Thyroid gland (tissue), 4 donors: ENCODE measurements at regions not wholly inside any gene's neighbourhood (a gene's known extent, or its start where the extent isn't known, plus 50 kb on each side); places are given as distances from the start of the nearest gene placed in this dataset.
"Not testable (repeated sequence)": the region's sequence is repeated elsewhere in the genome, so short reads cannot be mapped to it uniquely, and the experiment has no call there.

Source experiments
- DNase-seq, 2 donors: peaks; one replicate each; pipeline ENCODE4 v3.0.0-alpha.2; 2019
- H3K27ac ChIP-seq, 3 donors: fragments of 200-600 bp; sonication (generic); 1 replicate in 2 of 3; 2 replicates in 1 of 3; pipeline ENCODE4 v1.5.1; 2016 to 2019; ENCODE audit warnings: mild to moderate bottlenecking in 1 of 3, moderate library complexity in 1 of 3
- H3K27me3 ChIP-seq: fragments of 200-600 bp; sonication (generic); one replicate; pipeline ENCODE4 v1.5.1; 2019
- H3K36me3 ChIP-seq, 2 donors: fragments of 200-600 bp; sonication (generic); one replicate each; pipeline ENCODE4 v1.5.1; 2016 to 2019
- H3K4me1 ChIP-seq, 2 donors: fragments of 200-600 bp; sonication (generic); one replicate each; pipeline ENCODE4 v1.5.1; 2017 to 2019
- H3K4me3 ChIP-seq, 3 donors: fragments of 200-600 bp; sonication (generic); replicated peaks in 1 of 3; 1 replicate in 2 of 3; 2 replicates in 1 of 3; pipeline ENCODE4 v1.5.1; 2016; ENCODE audit warnings: mild to moderate bottlenecking in 1 of 3
- H3K9me3 ChIP-seq: fragments of 200-600 bp; sonication (generic); one replicate; pipeline ENCODE4 v1.5.1; 2017
- CTCF ChIP-seq, 6 experiments: fragments of 200-600 bp in 3 of 6; fragments of 450-650 bp in 3 of 6; sonication (generic) in 3 of 6; IDR thresholded peaks; one replicate each; pipeline ENCODE4 v1.5.1; 2016 to 2019; ENCODE audit warnings: antibody characterized with exemption in 6 of 6, mild to moderate bottlenecking in 2 of 6, inconsistent platforms in 1 of 6, moderate library complexity in 1 of 6
- POLR2A ChIP-seq, 2 donors: fragments of 450-650 bp; IDR thresholded peaks; one replicate each; pipeline ENCODE4 v1.6.1; 2017; ENCODE audit warnings: antibody characterized with exemption in 2 of 2, mild to moderate bottlenecking in 2 of 2, moderate library complexity in 1 of 2
- WGBS, 2 donors: methylation state at CpG; one replicate each; pipeline ENCODE4 v1.1.5; 2017; 5-methylcytosine and 5-hydroxymethylcytosine counted together
- intact Hi-C: fragments of 100-400 bp; cut with DNase I; formaldehyde crosslinking; loops from one replicate; pipeline ENCODE4 v1.15.1; 2023

GRCh38 chr10:108608860-108609259, 1314.5 kb downstream of the XPNPEP1 start:
- no peak for TF ChIP-seq CTCF (IDR thresholded peaks at IDR 0.05)
- TF ChIP-seq POLR2A (IDR thresholded peaks at IDR 0.05) = no peak
- H3K27me3 ChIP-seq = no peaks in the 10 kb centered on the region
- H3K27ac ChIP-seq = no peak overlapping the region
- 54 to 67% methylated on average over 1 of the region's 1 CpG for WGBS, 2 donors
- DNase-seq = no peak
- no peaks in the 10 kb centered on the region for H3K4me1 ChIP-seq
- no peaks in the 10 kb centered on the region for H3K36me3 ChIP-seq
- no peaks in the 10 kb centered on the region for H3K9me3 ChIP-seq
- intact Hi-C loops = no loop called here
- no peak overlapping the region for H3K4me3 ChIP-seq

GRCh38 chr10:108601851-108602250, 1321.5 kb downstream of the XPNPEP1 start:
- DNase-seq = no peak
- no peaks in the 10 kb centered on the region for H3K4me1 ChIP-seq
- H3K27me3 ChIP-seq = no peaks in the 10 kb centered on the region
- intact Hi-C loops = no loop called here
- no peak overlapping the region for H3K4me3 ChIP-seq
- no peaks in the 10 kb centered on the region for H3K36me3 ChIP-seq
- no peaks in the 10 kb centered on the region for H3K9me3 ChIP-seq
- 96 to 98% methylated on average over 2 of the region's 2 CpGs for WGBS, 2 donors
- no peak overlapping the region for H3K27ac ChIP-seq
- TF ChIP-seq CTCF (IDR thresholded peaks at IDR 0.05) = no peak
- no peak for TF ChIP-seq POLR2A (IDR thresholded peaks at IDR 0.05)

- not testable (repeated sequence) for H3K4me3 ChIP-seq, H3K4me1 ChIP-seq
Observed at GRCh38 chr10:108600511-108600910, 1322.8 kb downstream of the XPNPEP1 start.

GRCh38 chr10:108599317-108599716, 1324.0 kb downstream of the XPNPEP1 start:
- WGBS, 2 donors = 57 to 63% methylated on average over 11 of the region's 11 CpGs
- H3K36me3 ChIP-seq, H3K4me3 ChIP-seq, H3K9me3 ChIP-seq, DNase-seq, H3K4me1 ChIP-seq, H3K27me3 ChIP-seq, intact Hi-C loops, H3K27ac ChIP-seq: not testable (repeated sequence)

More at GRCh38 chr10:108600511-108600910, 1322.8 kb downstream of the XPNPEP1 start:
- H3K36me3 ChIP-seq, H3K27ac ChIP-seq, intact Hi-C loops, H3K9me3 ChIP-seq, DNase-seq, H3K27me3 ChIP-seq: not testable (repeated sequence)
- WGBS, 2 donors = 72 to 73% methylated on average over 4 of the region's 4 CpGs

GRCh38 chr10:108598831-108599230, 1324.5 kb downstream of the XPNPEP1 start:
- intact Hi-C loops = no loop called here
- no peak for TF ChIP-seq POLR2A (IDR thresholded peaks at IDR 0.05)
- no peak for TF ChIP-seq CTCF (IDR thresholded peaks at IDR 0.05)
- DNase-seq = no peak
- Histone ChIP-seq H3K4me3 (no peak overlapping the region), H3K4me1 (no peaks in the 10 kb centered on the region), H3K36me3 (no peaks in the 10 kb centered on the region), H3K9me3 (no peaks in the 10 kb centered on the region), H3K27ac (no peak overlapping the region), H3K27me3 (no peaks in the 10 kb centered on the region)

- Histone ChIP-seq H3K9me3 (no peaks in the 10 kb centered on the region), H3K4me3 (no peak overlapping the region), H3K4me1 (no peaks in the 10 kb centered on the region), H3K27ac (no peak overlapping the region), H3K27me3 (no peaks in the 10 kb centered on the region), H3K36me3 (no peaks in the 10 kb centered on the region)
- DNase-seq = no peak
- WGBS, 2 donors = 64 to 67% methylated on average over 1 of the region's 1 CpG
- intact Hi-C loops = no loop called here
- no peak for TF ChIP-seq CTCF (IDR thresholded peaks at IDR 0.05)
- TF ChIP-seq POLR2A (IDR thresholded peaks at IDR 0.05) = no peak
Observed at GRCh38 chr10:108598320-108598695, 1325.0 kb downstream of the XPNPEP1 start.
